Thoracic aorta (tissue), 2 donors: ENCODE measurements at regions not wholly inside any gene's neighbourhood (a gene's known extent, or its start where the extent isn't known, plus 50 kb on each side); places are given as distances from the start of the nearest gene placed in this dataset.

Experiments
- ATAC-seq: fragments of 150-250 bp; one replicate; pipeline ENCODE4 v1.8.0; 2017; ENCODE audit warnings: low read depth; ENCODE audit not compliant: insufficient number of reproducible peaks, low FRiP score
- DNase-seq: peaks from one replicate; pipeline ENCODE4 v3.0.0-alpha.2; 2020; ENCODE audit warnings: low spot score
- H3K27ac ChIP-seq, 2 donors: fragments of 200-600 bp; sonication (generic); 1 replicate in 1 of 2; 2 replicates in 1 of 2; pipeline ENCODE4 v1.5.1; 2016; ENCODE audit warnings: mild to moderate bottlenecking in 2 of 2, moderate library complexity in 2 of 2
- H3K27me3 ChIP-seq: fragments of 200-600 bp; sonication (generic); replicated peaks from 2 replicates; pipeline ENCODE4 v1.6.0; 2016; ENCODE audit warnings: mild to moderate bottlenecking; ENCODE audit not compliant: insufficient read depth
- H3K36me3 ChIP-seq: fragments of 200-600 bp; sonication (generic); one replicate; pipeline ENCODE4 v1.5.1; 2016
- H3K4me1 ChIP-seq, 2 donors: fragments of 200-600 bp; sonication (generic); 1 replicate in 1 of 2; 2 replicates in 1 of 2; pipeline versions ENCODE4 v1.5.1 to v1.6.0; 2016; ENCODE audit warnings: low read depth in 2 of 2, mild to moderate bottlenecking in 1 of 2; ENCODE audit not compliant: control insufficient read depth in 1 of 2
- H3K4me3 ChIP-seq: fragments of 200-600 bp; sonication (generic); 2 replicates; pipeline ENCODE4 v1.5.1; 2016; ENCODE audit warnings: mild to moderate bottlenecking
- H3K9me3 ChIP-seq: fragments of 200-600 bp; sonication (generic); 2 replicates; pipeline ENCODE4 v1.5.1; 2016
- CTCF ChIP-seq: fragments of 200-600 bp; sonication (generic); IDR thresholded peaks from one replicate; pipeline ENCODE4 v1.5.1; 2019; ENCODE audit warnings: antibody characterized with exemption

- no peak for TF ChIP-seq CTCF
- no peak overlapping the region for H3K4me3 ChIP-seq
- DNase-seq (no peak), ATAC-seq (no peak)
- no peaks in the 10 kb centered on the region for H3K4me1 ChIP-seq
- H3K27ac ChIP-seq: no peak overlapping the region
- no peaks in the 10 kb centered on the region for H3K27me3 ChIP-seq
- no peaks in the 10 kb centered on the region for H3K36me3 ChIP-seq
- no peaks in the 10 kb centered on the region for H3K9me3 ChIP-seq
Measured at GRCh38 chr12:107624493-107624892, 61.1 kb upstream of the PWP1 start.

- H3K4me3 ChIP-seq: no peak overlapping the region
- ATAC-seq: no peak
Measured at GRCh38 chr12:107631715-107632114, 53.9 kb upstream of the PWP1 start.

GRCh38 chr12:107632246-107632645 lies 53.4 kb upstream of the PWP1 start:
- ATAC-seq: no peak
- no peak for DNase-seq
- H3K27me3 ChIP-seq: no peaks in the 10 kb centered on the region
- no peaks in the 10 kb centered on the region for H3K4me1 ChIP-seq
- no peaks in the 10 kb centered on the region for H3K9me3 ChIP-seq
- H3K36me3 ChIP-seq: no peaks in the 10 kb centered on the region
- no peak overlapping the region for H3K4me3 ChIP-seq
- TF ChIP-seq CTCF: no peak
- H3K27ac ChIP-seq: no peak overlapping the region

More at GRCh38 chr12:107631715-107632114, 53.9 kb upstream of the PWP1 start:
- H3K9me3 ChIP-seq: no peaks in the 10 kb centered on the region
- no peak for DNase-seq
- H3K36me3 ChIP-seq: no peaks in the 10 kb centered on the region
- H3K4me1 ChIP-seq: no peaks in the 10 kb centered on the region
- TF ChIP-seq CTCF: no peak
- no peak overlapping the region for H3K27ac ChIP-seq
- H3K27me3 ChIP-seq: no peaks in the 10 kb centered on the region

- TF ChIP-seq CTCF: no peak
- no peak for ATAC-seq
- no peaks in the 10 kb centered on the region for H3K36me3 ChIP-seq
Measured at GRCh38 chr12:107634530-107634929, 51.1 kb upstream of the PWP1 start.

GRCh38 chr12:107635139-107635538 lies 50.5 kb upstream of the PWP1 start:
- Histone ChIP-seq H3K27ac (no peak overlapping the region), H3K9me3 (no peaks in the 10 kb centered on the region), H3K4me3 (no peak overlapping the region), H3K27me3 (no peaks in the 10 kb centered on the region), H3K4me1 (no peaks in the 10 kb centered on the region), H3K36me3 (no peaks in the 10 kb centered on the region)
- no peak for TF ChIP-seq CTCF
- DNase-seq: no peak
- ATAC-seq: no peak

More at GRCh38 chr12:107634530-107634929, 51.1 kb upstream of the PWP1 start:
- DNase-seq: no peak
- Histone ChIP-seq H3K27ac (no peak overlapping the region), H3K9me3 (no peaks in the 10 kb centered on the region), H3K4me3 (no peak overlapping the region), H3K4me1 (no peaks in the 10 kb centered on the region), H3K27me3 (no peaks in the 10 kb centered on the region)
